ENCODE measurements at regions not wholly inside any gene's neighbourhood (a gene's known extent, or its start where the extent isn't known, plus 50 kb on each side); places are given as distances from the start of the nearest gene placed in this dataset.

GRCh38 chr2:76283350-76283749 is 572.6 kb upstream of the GCFC2 start:
- intact Hi-C loops (cut with micrococcal nuclease) = no loop called here
- no peaks in the 10 kb centered on the region for H3K79me2 ChIP-seq (ENCODE audit: control insufficient read depth, insufficient read depth, low read length)
- no peak for FAIRE-seq

More at GRCh38 chr2:76283350-76283749, 572.6 kb upstream of the GCFC2 start:
- Histone ChIP-seq H3K9me1 (replicated peaks; ENCODE audit: control insufficient read depth, extremely low read depth, insufficient read depth, low read length) (no peaks in the 10 kb centered on the region), H2AFZ (ENCODE audit: low read depth, low read length) (no peak overlapping the region), H3K27ac (ENCODE audit: insufficient read depth, low read depth, low read length) (no peak overlapping the region), H4K20me1 (replicated peaks; ENCODE audit: control insufficient read depth, extremely low read depth, insufficient read depth, low read length) (no peaks in the 10 kb centered on the region), H3K9me3 (replicated peaks; ENCODE audit: control insufficient read depth, insufficient read depth, low read length) (peaks cover 2% of the 10 kb centered on the region), H3K4me2 (ENCODE audit: insufficient read depth, low read length) (no peak overlapping the region), H3K4me1 (ENCODE audit: control insufficient read depth, extremely low read depth, insufficient read depth, low read length) (no peaks in the 10 kb centered on the region), H3K27me3 (ENCODE audit: control insufficient read depth in 2 of 2, insufficient read depth in 2 of 2, low read length in 2 of 2) (no peaks in the 10 kb centered on the region), H3K9ac (replicated peaks; ENCODE audit: extremely low read depth, insufficient read depth, low read length) (no peak overlapping the region), H3K36me3 (ENCODE audit: control insufficient read depth in 2 of 2, extremely low read depth in 1 of 2, insufficient read depth in 2 of 2, low read length in 2 of 2) (no peaks in the 10 kb centered on the region), H3K4me3 (replicated peaks in 1 of 3; ENCODE audit: insufficient read depth in 1 of 3, low read depth in 1 of 3, low read length in 3 of 3) (no peak overlapping the region)
- POLR2A ChIA-PET = no interaction called here
- no TSS peak for BruUV-seq (replicated peaks)
- dilution Hi-C loops (cut with MboI; ENCODE audit: extremely low pct_ligation_motif_present, low sequenced_read_pairs) = no loop called here
- no peak for DNase-seq (ENCODE audit: low read depth, low spot score)
- TF ChIP-seq POLR2A (IDR thresholded peaks at IDR 0.05; ENCODE audit: low read depth, low read length) (no peak), MYC (IDR thresholded peaks at IDR 0.05; ENCODE audit: low read depth, low read length) (no peak), GATA2 (IDR thresholded peaks at IDR 0.05; ENCODE audit: insufficient read depth, insufficient read length, low read depth, low read length) (no peak), FOS (IDR thresholded peaks at IDR 0.05; ENCODE audit: borderline replicate concordance, insufficient read depth, low read length) (no peak), CTCF (IDR thresholded peaks at IDR 0.05; ENCODE audit: extremely low read depth in 1 of 2, insufficient read depth in 1 of 2, low read depth in 1 of 2, low read length in 2 of 2) (no peak), JUN (IDR thresholded peaks at IDR 0.05; ENCODE audit: borderline replicate concordance, insufficient read depth, insufficient read length, low read depth) (no peak), POLR2AphosphoS5 (IDR thresholded peaks at IDR 0.05; ENCODE audit: insufficient read depth, low read depth, low read length) (no peak), EZH2 (IDR thresholded peaks at IDR 0.05; ENCODE audit: borderline replicate concordance, low read depth, low read length, severe bottlenecking) (no peak), MAX (IDR thresholded peaks at IDR 0.05; ENCODE audit: insufficient read depth, insufficient read length) (no peak)
- CTCF ChIA-PET = no interaction called here

Measured in endothelial cell of umbilical vein (primary cell).